Epithelial cell of prostate (primary cell): ENCODE measurements at regions not wholly inside any gene's neighbourhood (a gene's known extent, or its start where the extent isn't known, plus 50 kb on each side); places are given as distances from the start of the nearest gene placed in this dataset.
"Not testable (repeated sequence)": the region's sequence is repeated elsewhere in the genome, so short reads cannot be mapped to it uniquely, and the experiment has no call there.

Source experiments
- DNase-seq: peaks from one replicate; pipeline ENCODE4 v3.0.0-alpha.2; 2011; ENCODE audit warnings: low read depth, low spot score
- H3K27ac ChIP-seq: fragments of 450-650 bp; 2 replicates; pipeline ENCODE4 v1.5.1; 2017; ENCODE audit warnings: mild to moderate bottlenecking

- no peak for DNase-seq
- no peak overlapping the region for H3K27ac ChIP-seq
Measured at GRCh38 chr6:8943073-8943472, 507.7 kb upstream of the SLC35B3 start.

- H3K27ac ChIP-seq = no peak overlapping the region
- no peak for DNase-seq
Measured at GRCh38 chr6:8941577-8941976, 506.2 kb upstream of the SLC35B3 start.

- no peak for DNase-seq
- H3K27ac ChIP-seq = no peak overlapping the region
Measured at GRCh38 chr6:8940356-8940755, 505.0 kb upstream of the SLC35B3 start.

GRCh38 chr6:8939615-8940014, 504.3 kb upstream of the SLC35B3 start:
- H3K27ac ChIP-seq = no peak overlapping the region
- no peak for DNase-seq

GRCh38 chr6:8934318-8934717, 499.0 kb upstream of the SLC35B3 start:
- DNase-seq = no peak
- no peak overlapping the region for H3K27ac ChIP-seq

GRCh38 chr6:8930009-8930408, 494.7 kb upstream of the SLC35B3 start:
- H3K27ac ChIP-seq = no peak overlapping the region
- no peak for DNase-seq

- DNase-seq, H3K27ac ChIP-seq: not testable (repeated sequence)
Measured at GRCh38 chr6:8920244-8920643, 484.9 kb upstream of the SLC35B3 start.

- H3K27ac ChIP-seq = no peak overlapping the region
- no peak for DNase-seq
Measured at GRCh38 chr6:8918196-8918595, 482.9 kb upstream of the SLC35B3 start.

GRCh38 chr6:8914700-8915099, 479.4 kb upstream of the SLC35B3 start:
- no peak for DNase-seq
- no peak overlapping the region for H3K27ac ChIP-seq

GRCh38 chr6:8908638-8909037, 473.3 kb upstream of the SLC35B3 start:
- no peak overlapping the region for H3K27ac ChIP-seq
- DNase-seq = no peak

GRCh38 chr6:8906699-8907098, 471.4 kb upstream of the SLC35B3 start:
- no peak for DNase-seq
- H3K27ac ChIP-seq = no peak overlapping the region

GRCh38 chr6:8905757-8906156, 470.4 kb upstream of the SLC35B3 start:
- H3K27ac ChIP-seq = no peak overlapping the region
- DNase-seq = no peak

GRCh38 chr6:8904754-8905153, 469.4 kb upstream of the SLC35B3 start:
- DNase-seq = no peak
- no peak overlapping the region for H3K27ac ChIP-seq

GRCh38 chr6:8900056-8900455, 464.7 kb upstream of the SLC35B3 start:
- H3K27ac ChIP-seq = no peak overlapping the region
- no peak for DNase-seq

GRCh38 chr6:8889514-8889913, 454.2 kb upstream of the SLC35B3 start:
- no peak for DNase-seq
- H3K27ac ChIP-seq = no peak overlapping the region

- no peak for DNase-seq
- H3K27ac ChIP-seq = no peak overlapping the region
Measured at GRCh38 chr6:8888468-8888867, 453.1 kb upstream of the SLC35B3 start.

GRCh38 chr6:8881663-8882062, 446.3 kb upstream of the SLC35B3 start:
- no peak for DNase-seq
- no peak overlapping the region for H3K27ac ChIP-seq

- no peak overlapping the region for H3K27ac ChIP-seq
Measured at GRCh38 chr6:8879334-8879733, 444.0 kb upstream of the SLC35B3 start.

GRCh38 chr6:8875986-8876385, 440.6 kb upstream of the SLC35B3 start:
- no peak for DNase-seq
- no peak overlapping the region for H3K27ac ChIP-seq

More at GRCh38 chr6:8879334-8879733, 444.0 kb upstream of the SLC35B3 start:
- no peak for DNase-seq

- DNase-seq = no peak
- no peak overlapping the region for H3K27ac ChIP-seq
Measured at GRCh38 chr6:8872589-8872988, 437.2 kb upstream of the SLC35B3 start.

- DNase-seq = no peak
- no peak overlapping the region for H3K27ac ChIP-seq
Measured at GRCh38 chr6:8865451-8865850, 430.1 kb upstream of the SLC35B3 start.

GRCh38 chr6:8860671-8861070, 425.3 kb upstream of the SLC35B3 start:
- no peak overlapping the region for H3K27ac ChIP-seq
- no peak for DNase-seq

GRCh38 chr6:8859501-8859900, 424.2 kb upstream of the SLC35B3 start:
- no peak for DNase-seq
- H3K27ac ChIP-seq = no peak overlapping the region
